ENCODE measurements at regions not wholly inside any gene's neighbourhood (a gene's known extent, or its start where the extent isn't known, plus 50 kb on each side); places are given as distances from the start of the nearest gene placed in this dataset.

- no peak for TF ChIP-seq ZNF704 (tag by site-specific recombination; IDR thresholded peaks at IDR 0.05)
- TF ChIP-seq ZNF324 (tag by site-specific recombination; IDR thresholded peaks at IDR 0.05) = no peak
Observed at GRCh38 chr2:145598434-145598833, 1078.5 kb upstream of the ZEB2 start (continued).

- Histone ChIP-seq H3K4me1 (ENCODE audit: control insufficient read depth, insufficient read depth, low read length) (0 out of 2 replicates have a peak, but pooled peaks cover 2% of the 10 kb centered on the region), H3K27ac (ENCODE audit: extremely low read depth, low read depth, low read length) (no peak overlapping the region), H3K36me3 (ENCODE audit: control insufficient read depth in 2 of 2, insufficient read depth in 1 of 2, low read length in 2 of 2) (no peaks in the 10 kb centered on the region), H3K9me3 (ENCODE audit: control insufficient read depth, insufficient read depth, low read depth, low read length) (no peaks in the 10 kb centered on the region), H3K4me3 (ENCODE audit: low read depth, low read length) (no peak overlapping the region)
- ChIA-PET POLR2A (no interaction called here), CTCF (no interaction called here)
- TF ChIP-seq ZBTB44 (tag by site-specific recombination; IDR thresholded peaks at IDR 0.05) = no peak
- no peak for TF ChIP-seq ZNF473 (tag by site-specific recombination; IDR thresholded peaks at IDR 0.05)
- TF ChIP-seq ZNF23 (tag by site-specific recombination; IDR thresholded peaks at IDR 0.05; ENCODE audit: borderline replicate concordance) = no peak
- TF ChIP-seq PRDM4 (tag by site-specific recombination; IDR thresholded peaks at IDR 0.05) = no peak
- no peak for TF ChIP-seq OSR2 (tag by site-specific recombination; IDR thresholded peaks at IDR 0.05)
- no peak for TF ChIP-seq ZNF76 (tag by site-specific recombination; IDR thresholded peaks at IDR 0.05; ENCODE audit: borderline replicate concordance, low read depth)
- TF ChIP-seq ZNF350 (tag by site-specific recombination; IDR thresholded peaks at IDR 0.05) = no peak
- no peak for TF ChIP-seq ZSCAN5A (tag by site-specific recombination; IDR thresholded peaks at IDR 0.05)
- TF ChIP-seq ZNF658 (tag by site-specific recombination; IDR thresholded peaks at IDR 0.05) = no peak
- TF ChIP-seq ZNF266 (tag by site-specific recombination; IDR thresholded peaks at IDR 0.05; ENCODE audit: low read depth) = no peak
- TF ChIP-seq ZNF175 (tag by site-specific recombination; IDR thresholded peaks at IDR 0.05) = no peak
- TF ChIP-seq ZNF521 (tag by site-specific recombination; IDR thresholded peaks at IDR 0.05) = no peak
- TF ChIP-seq ZNF785 (tag by site-specific recombination; IDR thresholded peaks at IDR 0.05) = no peak
- TF ChIP-seq ZNF174 (tag by site-specific recombination; IDR thresholded peaks at IDR 0.05) = no peak
- no peak for TF ChIP-seq ZNF560 (tag by site-specific recombination; IDR thresholded peaks at IDR 0.05; ENCODE audit: borderline replicate concordance)
Observed at GRCh38 chr2:145597809-145598208, 1077.9 kb upstream of the ZEB2 start.

- ChIA-PET CTCF (no interaction called here), POLR2A (no interaction called here)
- H3K27ac ChIP-seq (ENCODE audit: extremely low read depth, low read depth, low read length) = no peak overlapping the region
- H3K4me3 ChIP-seq (ENCODE audit: low read depth, low read length) = no peak overlapping the region
- no peaks in the 10 kb centered on the region for H3K9me3 ChIP-seq (ENCODE audit: control insufficient read depth, insufficient read depth, low read depth, low read length)
- H3K36me3 ChIP-seq (ENCODE audit: control insufficient read depth in 2 of 2, insufficient read depth in 1 of 2, low read length in 2 of 2) = no peaks in the 10 kb centered on the region
- 0 out of 2 replicates have a peak, but pooled peaks cover 2% of the 10 kb centered on the region for H3K4me1 ChIP-seq (ENCODE audit: control insufficient read depth, insufficient read depth, low read length)
- TF ChIP-seq ZNF121 (tag by site-specific recombination; IDR thresholded peaks at IDR 0.05) (no peak), ZNF202 (tag by site-specific recombination; IDR thresholded peaks at IDR 0.05; ENCODE audit: borderline replicate concordance) (no peak), ZBTB1 (tag by site-specific recombination; IDR thresholded peaks at IDR 0.05) (no peak), ZNF600 (tag by site-specific recombination; IDR thresholded peaks at IDR 0.05) (no peak), ZNF311 (tag by site-specific recombination; IDR thresholded peaks at IDR 0.05; ENCODE audit: borderline replicate concordance) (no peak), ZIC2 (tag by site-specific recombination; IDR thresholded peaks at IDR 0.05) (no peak), TRIM28 (IDR thresholded peaks at IDR 0.05; ENCODE audit: borderline replicate concordance, low read length) (no peak), ZEB2 (tag by site-specific recombination; IDR thresholded peaks at IDR 0.05) (no peak), ZNF146 (tag by site-specific recombination; IDR thresholded peaks at IDR 0.05) (no peak), ZNF274 (IDR thresholded peaks at IDR 0.05; ENCODE audit: low read length) (no peak), ZNF274 (tag by site-specific recombination; IDR thresholded peaks at IDR 0.05; ENCODE audit: borderline replicate concordance) (no peak), ZSCAN23 (tag by site-specific recombination; IDR thresholded peaks at IDR 0.05) (no peak), ZNF19 (tag by site-specific recombination; IDR thresholded peaks at IDR 0.05; ENCODE audit: low read depth) (no peak), ZNF521 (tag by site-specific recombination; IDR thresholded peaks at IDR 0.05) (no peak), ZNF585B (tag by site-specific recombination; IDR thresholded peaks at IDR 0.05) (no peak)
Observed at GRCh38 chr2:145597006-145597405, 1077.1 kb upstream of the ZEB2 start.

Measured in HEK293 (cell line).